ENCODE measurements at regions not wholly inside any gene's neighbourhood (a gene's known extent, or its start where the extent isn't known, plus 50 kb on each side); places are given as distances from the start of the nearest gene placed in this dataset.
A peak's percentile ranks its signal among the peaks of the same experiment; 100 is the strongest.

GRCh38 chr10:3960496-3960895, 175.5 kb upstream of the KLF6 start:
- H3K79me2 ChIP-seq (ENCODE audit: insufficient read depth, low read length) = no peaks in the 10 kb centered on the region
- H3K18ac ChIP-seq (ENCODE audit: insufficient read length, low read depth, low read length) = no peak overlapping the region
- no peak overlapping the region for H3K27ac ChIP-seq (ENCODE audit: insufficient read length, low read depth, low read length)
- H2BK5ac ChIP-seq (ENCODE audit: insufficient read length, low read length) = no peak overlapping the region
- H2AFZ ChIP-seq (ENCODE audit: low read length) = no peak overlapping the region
- no peak for TF ChIP-seq CTCF (conservative IDR thresholded peaks at IDR 0.05)
- peak overlapping the region in 1 of 3 experiments; percentile 97; a peak in 3 of 7 replicates for H3K27ac Mint-ChIP-seq
- H3K23me2 ChIP-seq (ENCODE audit: insufficient read length, low read depth, low read length, poor library complexity, severe bottlenecking) = no peaks in the 10 kb centered on the region
- DNase-seq = no peak
- H2BK20ac ChIP-seq (ENCODE audit: low read depth, low read length, poor library complexity, severe bottlenecking) = no peak overlapping the region
- H3K4me1 Mint-ChIP-seq = peaks cover 41 to 42% of the 10 kb centered on the region in 2 experiments
- H3K56ac ChIP-seq (ENCODE audit: insufficient read length, low read depth, low read length) = no peak overlapping the region
- no peak overlapping the region for H4K8ac ChIP-seq (replicated peaks; ENCODE audit: insufficient read length, low read depth, low read length)
- no peaks in the 10 kb centered on the region for H3K36me3 Mint-ChIP-seq (ENCODE audit: insufficient read depth in 1 of 3, low read depth in 3 of 3)
- H3K4me3 Mint-ChIP-seq = 0 out of 5 replicates have a peak overlapping the region, but pooled peaks of 1 of the 2 experiments have one; percentile 20
- no peak overlapping the region for H2BK12ac ChIP-seq (ENCODE audit: insufficient read length, low read depth, low read length)
- no peaks in the 10 kb centered on the region for H3K9me3 Mint-ChIP-seq
- H4K5ac ChIP-seq (ENCODE audit: insufficient read length, low read depth, low read length) = no peak overlapping the region
- H3K9me3 ChIP-seq (ENCODE audit: control insufficient read depth, low read depth, low read length) = no peaks in the 10 kb centered on the region
- H2BK15ac ChIP-seq (ENCODE audit: low read depth, low read length) = no peak overlapping the region
- H3K27me3 ChIP-seq (ENCODE audit: insufficient read depth, low read length) = no peaks in the 10 kb centered on the region
- no peaks in the 10 kb centered on the region for H4K20me1 ChIP-seq (ENCODE audit: control insufficient read depth, insufficient read depth, insufficient read length)
- no peak overlapping the region for H3K23ac ChIP-seq (ENCODE audit: insufficient read length, low read depth, low read length)
- no peaks in the 10 kb centered on the region for H3K27me3 Mint-ChIP-seq (ENCODE audit: low read depth)
- H3K4me2 ChIP-seq (ENCODE audit: insufficient read depth, insufficient read length, low read length) = no peak overlapping the region
- H3T11ph ChIP-seq (ENCODE audit: low read length) = no peak overlapping the region
- no peak overlapping the region for H4K91ac ChIP-seq (ENCODE audit: insufficient read length, low read depth, low read length)
- H3K14ac ChIP-seq (ENCODE audit: insufficient read depth, low read length) = no peak overlapping the region
- H3K9ac ChIP-seq (ENCODE audit: extremely low read depth, insufficient read length, low read length) = no peak overlapping the region
- H3K4me1 ChIP-seq (ENCODE audit: insufficient read depth, low read length) = peaks cover 2% of the 10 kb centered on the region; the same call in 1 of the 2 replicates
- H2AK5ac ChIP-seq (ENCODE audit: insufficient read length, low read length) = no peak overlapping the region
- H3K4ac ChIP-seq (ENCODE audit: low read depth, low read length) = no peak overlapping the region
- WGBS (ENCODE audit: extremely low coverage, insufficient read length, low lambda C conversion rate) = no CpG with 5 or more reads among the region's 5 CpGs
- no peak overlapping the region for H2BK120ac ChIP-seq (ENCODE audit: low read depth, low read length, poor library complexity, severe bottlenecking)
- H3K79me1 ChIP-seq (ENCODE audit: insufficient read depth, low read depth, low read length, poor library complexity, severe bottlenecking) = no peaks in the 10 kb centered on the region
